Spleen (tissue), 7 donors: ENCODE measurements at regions not wholly inside any gene's neighbourhood (a gene's known extent, or its start where the extent isn't known, plus 50 kb on each side); places are given as distances from the start of the nearest gene placed in this dataset.

ENCODE experiments used
- CTCF ChIP-seq, 11 experiments: fragments of 200-600 bp in 7 of 11; fragments of 450-650 bp in 4 of 11; sonication (generic) in 4 of 11; IDR thresholded peaks in 8 of 11; conservative IDR thresholded peaks in 3 of 11; 1 replicate in 7 of 11; 2 replicates in 4 of 11; pipeline versions ENCODE4 v1.4.0 to v1.8.0; 2016 to 2021; ENCODE audit warnings: antibody characterized with exemption in 11 of 11, inconsistent platforms in 4 of 11, mild to moderate bottlenecking in 1 of 11
- POLR2AphosphoS5 ChIP-seq, 3 donors: sonication (generic); formaldehyde crosslinking; IDR thresholded peaks; one replicate each; pipeline ENCODE4 v1.5.1; 2017; ENCODE audit warnings: antibody characterized with exemption in 3 of 3
- donor health status: DM: no; HTN: no; CAD: no; lungs with moderate emphysema.
- donor health status: DM: no; HTN: no; CAD: no.
- donor health status: DM: no; HTN: no; CAD: no.

DNA sequence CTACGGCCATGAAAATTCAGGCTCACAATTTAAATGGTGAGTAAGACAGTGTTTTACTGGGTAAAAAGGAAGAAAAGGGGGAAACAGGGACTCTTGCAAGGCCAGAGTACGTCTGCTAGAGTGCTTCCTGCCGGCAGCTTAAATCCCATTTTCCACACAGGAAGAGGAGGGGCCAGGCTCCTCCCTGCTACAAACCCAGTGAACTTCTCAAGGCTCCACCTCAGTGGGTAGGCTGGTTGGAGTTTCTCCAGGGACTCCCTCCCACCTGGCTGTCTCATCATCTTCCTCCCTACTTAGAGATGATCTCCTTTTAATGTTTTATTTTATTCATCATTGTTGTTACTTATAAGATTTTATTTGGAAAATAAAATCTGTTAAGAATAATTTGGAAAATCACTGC lies 62.6 kb upstream of the SEMA3C start:
- no peak for TF ChIP-seq POLR2AphosphoS5 (IDR thresholded peaks at IDR 0.05)
- no peak for TF ChIP-seq CTCF (IDR thresholded peaks at IDR 0.05 in 8 of 11, conservative IDR thresholded peaks at IDR 0.05 in 3 of 11)
